Suppressor macrophage treated with lipopolysaccharide for 4 hours (primary cell): ENCODE measurements at regions not wholly inside any gene's neighbourhood (a gene's known extent, or its start where the extent isn't known, plus 50 kb on each side); places are given as distances from the start of the nearest gene placed in this dataset.
"Not testable (repeated sequence)": the region's sequence is repeated elsewhere in the genome, so short reads cannot be mapped to it uniquely, and the experiment has no call there.

Source experiments
- DNase-seq: peaks from one replicate; pipeline ENCODE4 v3.0.0-alpha.2; 2020

GRCh38 chr2:175872721-175873120 is 129.3 kb downstream of the LNPK start:
- no peak for DNase-seq

GRCh38 chr2:175872005-175872348 is 130.1 kb downstream of the LNPK start:
- no peak for DNase-seq

GRCh38 chr2:175871331-175872004 is 130.6 kb downstream of the LNPK start:
- DNase-seq: no peak

DNA sequence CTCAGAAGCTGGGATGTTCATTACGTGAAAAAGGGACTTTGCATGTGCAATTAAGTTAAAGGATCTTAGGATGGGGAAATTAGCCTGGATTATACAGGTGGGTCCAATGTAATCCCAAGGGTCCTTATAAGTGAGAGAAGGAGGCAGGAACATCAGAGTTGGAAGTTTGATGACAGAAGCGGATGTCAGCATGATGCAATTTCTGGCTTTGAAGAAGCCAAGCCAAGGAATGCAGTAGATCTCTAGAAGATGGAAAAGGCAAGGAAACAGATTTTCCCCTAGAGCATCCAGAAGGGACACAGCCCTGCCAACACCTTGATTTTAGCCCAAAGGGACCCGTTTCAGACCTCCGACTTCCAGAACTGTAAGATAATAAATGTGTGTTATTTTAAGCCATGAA is 136.4 kb downstream of the LNPK start:
- DNase-seq: no peak

GRCh38 chr2:175864137-175864850 is 137.8 kb downstream of the LNPK start:
- no peak for DNase-seq

DNA sequence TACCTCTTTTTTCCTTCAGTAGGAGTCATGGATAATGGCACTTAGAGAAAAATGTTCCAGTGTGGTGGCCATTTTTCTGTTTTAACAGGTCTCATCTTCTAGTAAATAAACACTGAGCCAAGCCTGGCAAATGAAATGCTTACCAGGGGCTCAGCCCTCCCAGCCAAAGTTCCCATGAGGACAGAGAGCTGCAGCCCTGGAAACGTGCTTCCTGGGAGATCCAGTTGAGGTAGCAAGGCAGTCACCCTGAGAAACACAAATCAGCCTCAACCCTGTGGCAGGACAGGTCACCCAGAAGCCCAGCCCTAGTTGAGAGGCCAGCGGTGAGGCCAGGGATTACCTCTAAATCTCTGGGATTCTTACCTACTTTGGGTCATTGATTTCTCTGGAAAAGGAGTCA is 140.1 kb downstream of the LNPK start:
- no peak for DNase-seq

- no peak for DNase-seq
Observed at GRCh38 chr2:175855794-175856453, 146.1 kb downstream of the LNPK start.

DNA sequence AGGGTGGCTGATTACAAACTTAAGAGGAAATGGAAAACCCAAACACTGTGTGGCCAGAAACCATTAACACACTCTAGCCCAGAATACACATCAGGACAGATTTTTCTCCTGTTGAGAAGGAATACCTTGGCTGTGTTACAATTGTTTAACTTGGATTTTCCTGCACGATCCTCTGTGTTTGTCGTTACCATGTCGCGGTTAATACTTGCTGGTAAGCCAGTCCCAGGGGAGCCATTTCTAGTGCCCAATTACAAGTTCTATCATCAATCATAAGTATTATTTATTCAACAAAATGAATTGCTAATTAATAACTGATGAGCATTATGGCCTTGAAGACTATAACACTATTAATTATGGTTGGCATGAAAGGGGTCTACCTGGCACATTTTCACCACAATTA is 146.8 kb downstream of the LNPK start:
- DNase-seq: no peak

GRCh38 chr2:175854665-175855064 is 147.4 kb downstream of the LNPK start:
- DNase-seq: no peak

DNA sequence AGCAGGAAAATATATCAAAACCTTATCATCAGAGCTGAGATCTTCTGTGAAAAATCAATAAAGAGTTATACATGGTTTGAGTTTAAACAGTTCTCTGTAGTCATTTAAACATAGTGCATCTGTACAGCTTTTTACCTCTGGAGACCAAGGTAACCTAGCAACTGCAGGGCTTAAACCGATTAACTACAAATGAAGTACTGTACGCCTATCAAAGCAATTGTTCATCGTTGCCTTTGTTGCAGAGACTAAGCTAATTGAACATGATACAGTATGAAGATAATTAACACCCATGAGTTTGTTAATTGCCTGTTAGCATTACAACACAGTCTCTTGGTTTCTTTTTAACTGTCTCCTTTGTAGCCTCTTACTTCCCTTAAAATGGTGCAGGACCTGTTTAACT is 147.9 kb downstream of the LNPK start:
- DNase-seq: no peak

DNA sequence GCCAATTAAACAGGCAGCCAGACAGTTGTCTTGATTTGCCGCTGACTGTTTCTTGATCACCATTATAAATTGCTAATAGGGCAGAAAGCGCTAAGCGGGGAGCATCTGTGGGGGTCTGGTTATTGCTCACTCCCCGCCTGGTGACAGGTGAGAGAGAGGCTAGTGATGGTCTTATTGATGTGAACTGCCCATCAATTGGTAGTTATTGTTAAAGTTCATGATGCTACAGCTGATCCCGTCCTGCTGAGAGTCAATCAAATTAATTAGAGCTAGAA is 148.5 kb downstream of the LNPK start:
- DNase-seq: no peak

DNA sequence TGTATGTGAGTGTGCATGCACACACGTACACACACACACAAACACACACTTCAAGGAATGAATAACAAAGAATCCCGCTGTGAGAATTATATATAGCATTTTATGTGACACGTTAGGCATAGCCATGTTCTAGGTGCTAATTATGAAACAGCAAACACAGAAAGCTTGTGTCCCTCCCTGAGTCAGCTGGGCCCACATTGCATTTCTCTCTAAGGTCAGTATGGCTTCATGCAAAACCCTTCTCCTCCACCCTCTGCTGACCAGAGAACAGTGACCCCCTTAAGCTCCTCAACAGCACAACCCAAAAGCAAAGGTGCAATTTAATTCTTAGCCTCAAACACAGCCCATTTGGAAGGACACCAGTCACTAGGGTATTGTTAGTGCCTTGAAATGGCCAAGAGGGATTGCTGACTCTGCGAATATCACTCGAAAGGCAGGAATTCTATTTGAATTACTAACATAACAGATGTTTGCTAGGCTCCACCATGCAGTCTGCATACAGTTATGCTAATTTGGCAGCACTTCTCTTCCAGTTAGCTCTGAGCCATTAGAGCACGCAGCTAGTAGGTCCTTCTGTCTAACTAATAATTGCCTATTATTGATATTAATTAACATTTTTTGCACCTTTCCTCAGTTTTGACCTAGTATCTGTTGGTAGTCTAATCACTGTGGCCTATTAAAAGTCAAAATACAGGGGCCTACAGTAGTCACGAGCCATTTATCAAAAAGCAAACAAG is 149.0 kb downstream of the LNPK start:
- no peak for DNase-seq

DNA sequence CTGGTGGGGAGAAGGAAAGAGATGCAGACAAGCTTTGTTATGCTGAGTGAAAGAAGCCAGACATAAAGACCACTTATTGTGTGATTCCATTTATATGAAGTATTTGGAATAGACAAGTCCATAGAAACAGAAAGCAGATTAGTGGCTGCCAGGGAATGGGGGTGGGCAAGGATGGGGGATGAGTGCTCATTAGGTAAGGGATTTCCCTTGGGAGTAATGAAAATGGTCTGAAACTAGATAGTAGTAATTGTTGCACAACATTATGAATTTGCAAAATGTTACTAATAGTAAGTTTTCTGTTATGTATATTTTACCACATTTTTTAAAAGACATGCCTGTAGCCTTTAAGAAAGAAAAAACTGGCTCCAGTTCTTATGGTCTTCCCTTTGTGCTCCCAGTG is 154.9 kb downstream of the LNPK start:
- DNase-seq: no peak

GRCh38 chr2:175844169-175844568 is 157.9 kb downstream of the LNPK start:
- no peak for DNase-seq

- DNase-seq: no peak
Observed at GRCh38 chr2:175843625-175844024, 158.4 kb downstream of the LNPK start.

- DNase-seq: no peak
Observed at GRCh38 chr2:175842996-175843395, 159.1 kb downstream of the LNPK start.

DNA sequence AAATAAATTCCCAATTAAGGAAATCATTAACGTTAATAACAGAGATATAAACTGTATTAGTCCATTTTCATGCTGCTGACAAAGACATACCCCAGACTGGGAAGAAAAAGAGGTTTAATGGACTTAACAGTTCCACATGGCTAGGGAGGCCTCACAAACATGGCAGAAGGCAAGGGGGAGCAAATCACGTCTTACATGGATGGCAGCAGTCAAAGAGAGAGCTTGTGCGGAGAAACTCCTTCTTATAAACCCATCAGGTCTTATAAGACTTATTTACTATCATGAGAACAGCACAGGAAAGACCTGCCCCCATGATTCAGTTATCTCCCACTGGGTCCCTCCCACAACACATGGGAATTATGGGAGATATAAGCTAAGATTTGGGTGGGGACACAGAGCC is 161.3 kb downstream of the LNPK start:
- not testable (repeated sequence) for DNase-seq

DNA sequence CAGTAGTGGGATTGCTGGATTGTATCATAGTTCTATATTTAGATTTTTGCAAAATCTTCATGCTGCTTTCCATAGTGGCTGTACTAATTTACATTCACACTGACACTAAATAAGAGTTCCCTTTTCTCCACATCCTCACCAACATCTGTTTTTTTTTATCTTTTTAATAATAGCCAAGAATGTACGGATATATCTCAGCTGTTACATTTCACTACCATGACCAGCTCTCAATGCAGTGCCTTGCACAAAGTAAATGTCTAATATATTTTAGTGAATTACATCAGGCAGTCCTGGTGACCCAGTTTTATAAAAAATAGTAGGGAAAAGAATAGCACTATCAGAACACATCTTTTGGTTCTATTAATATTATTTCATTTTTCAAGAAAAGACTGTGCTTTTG is 161.8 kb downstream of the LNPK start:
- no peak for DNase-seq

GRCh38 chr2:175838979-175839378 is 163.1 kb downstream of the LNPK start:
- no peak for DNase-seq

GRCh38 chr2:175837046-175837445 is 165.0 kb downstream of the LNPK start:
- no peak for DNase-seq

GRCh38 chr2:175836361-175836760 is 165.7 kb downstream of the LNPK start:
- DNase-seq: no peak

- DNase-seq: no peak
Observed at GRCh38 chr2:175834477-175834876, 167.6 kb downstream of the LNPK start.

- no peak for DNase-seq
Observed at GRCh38 chr2:175832866-175833265, 169.2 kb downstream of the LNPK start.

DNA sequence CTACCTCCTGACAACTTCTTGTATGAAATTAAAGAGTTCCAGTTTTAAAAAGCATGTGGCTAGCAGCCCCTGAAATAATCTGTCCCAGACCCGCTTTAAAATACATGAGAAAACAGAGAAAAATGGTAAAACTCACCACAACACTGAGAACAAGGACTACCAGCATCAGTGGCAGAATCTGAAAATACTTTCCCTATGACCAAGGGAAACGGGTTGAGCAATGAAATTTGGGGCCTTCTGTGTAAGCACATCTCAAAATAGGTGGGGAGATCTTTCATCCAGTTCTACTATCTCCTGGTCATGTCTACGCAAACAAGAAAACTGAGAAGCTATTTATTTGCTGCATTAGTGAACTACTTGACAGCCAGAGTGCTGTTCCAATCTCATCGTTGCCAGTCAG is 172.3 kb downstream of the LNPK start:
- DNase-seq: no peak
